Stimulated activated CD8-positive, alpha-beta memory T cell treated with anti-CD3 and anti-CD28 coated beads, Interleukin-12 subunit alpha, Interleukin-12 subunit beta, amount 100 ng/mL, for 1 hour (primary cell): ENCODE measurements at regions not wholly inside any gene's neighbourhood (a gene's known extent, or its start where the extent isn't known, plus 50 kb on each side); places are given as distances from the start of the nearest gene placed in this dataset.
"Not testable (repeated sequence)": the region's sequence is repeated elsewhere in the genome, so short reads cannot be mapped to it uniquely, and the experiment has no call there.

Experiments used
- DNase-seq: peaks from one replicate; pipeline ENCODE4 v3.0.0-alpha.2; 2020; ENCODE audit warnings: low read depth

GRCh38 chr6:11409371-11409770 is 128.2 kb upstream of the TMEM170B start:
- DNase-seq: no peak

- no peak for DNase-seq
Observed at GRCh38 chr6:11407414-11407813, 130.1 kb upstream of the TMEM170B start.

- no peak for DNase-seq
Observed at GRCh38 chr6:11404838-11405237, 132.7 kb upstream of the TMEM170B start.

GRCh38 chr6:11404081-11404480 is 133.5 kb upstream of the TMEM170B start:
- DNase-seq: no peak

GRCh38 chr6:11403035-11403601 is 134.4 kb upstream of the TMEM170B start:
- DNase-seq: no peak

- DNase-seq: not testable (repeated sequence)
Observed at GRCh38 chr6:11402581-11402980, 135.0 kb upstream of the TMEM170B start.

- DNase-seq: not testable (repeated sequence)
Observed at GRCh38 chr6:11401954-11402353, 135.6 kb upstream of the TMEM170B start.

- DNase-seq: no peak
Observed at GRCh38 chr6:11398451-11399326, 138.9 kb upstream of the TMEM170B start.

GRCh38 chr6:11397622-11398450 is 139.7 kb upstream of the TMEM170B start:
- no peak for DNase-seq

- no peak for DNase-seq
Observed at GRCh38 chr6:11396860-11397259, 140.7 kb upstream of the TMEM170B start.

GRCh38 chr6:11393713-11394627 is 143.6 kb upstream of the TMEM170B start:
- DNase-seq: no peak

GRCh38 chr6:11392778-11393507 is 144.6 kb upstream of the TMEM170B start:
- no peak for DNase-seq

- no peak for DNase-seq
Observed at GRCh38 chr6:11391934-11392777, 145.4 kb upstream of the TMEM170B start.

- DNase-seq: no peak
Observed at GRCh38 chr6:11389977-11390376, 147.6 kb upstream of the TMEM170B start.

- no peak for DNase-seq
Observed at GRCh38 chr6:11388983-11389944, 148.3 kb upstream of the TMEM170B start.

- no peak for DNase-seq
Observed at GRCh38 chr6:11387707-11388430, 149.7 kb upstream of the TMEM170B start.

GRCh38 chr6:11386726-11387125 is 150.8 kb upstream of the TMEM170B start:
- DNase-seq: no peak

GRCh38 chr6:11386323-11386722 is 151.2 kb upstream of the TMEM170B start:
- no peak for DNase-seq
